ENCODE measurements at regions not wholly inside any gene's neighbourhood (a gene's known extent, or its start where the extent isn't known, plus 50 kb on each side); places are given as distances from the start of the nearest gene placed in this dataset.
A peak's percentile ranks its signal among the peaks of the same experiment; 100 is the strongest.

DNA sequence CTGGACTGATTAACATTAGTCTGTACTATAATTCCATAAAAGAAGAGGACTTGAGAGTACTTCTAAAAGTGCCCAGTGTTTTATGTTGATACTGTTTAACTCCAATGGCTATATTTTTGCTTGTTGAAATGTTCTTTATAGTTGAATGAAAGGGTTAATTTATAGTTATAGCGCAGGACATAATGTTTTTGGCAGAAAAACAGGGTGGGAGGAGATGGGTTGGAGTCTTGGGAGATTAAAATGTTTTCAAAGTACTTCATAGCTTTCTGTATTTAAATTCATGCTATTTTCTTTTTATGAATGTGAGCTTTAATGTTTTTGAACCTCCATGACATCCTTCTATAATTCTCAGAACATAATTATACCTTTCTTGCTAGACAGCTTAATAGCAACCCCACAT lies 108.2 kb downstream of the CNTN3 start:
- DNase-seq = no peak

DNA sequence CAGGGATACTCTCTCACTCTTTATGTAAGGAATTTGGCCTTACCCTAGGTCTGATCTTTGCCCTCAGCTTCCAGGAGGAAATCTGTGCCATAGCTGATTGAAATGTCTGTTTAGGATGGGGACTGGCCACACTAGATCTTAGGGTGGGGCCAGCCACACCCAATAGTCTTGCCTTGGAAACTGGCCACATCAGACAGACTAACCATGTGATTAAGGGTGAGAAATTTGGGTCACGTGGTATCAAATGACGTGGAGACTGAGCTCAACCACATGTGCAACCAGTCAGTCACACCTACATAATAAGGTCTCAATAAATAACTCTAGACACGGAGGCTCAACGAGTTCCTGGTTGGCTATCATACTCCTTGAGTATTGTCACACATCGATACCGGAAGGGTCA lies 113.5 kb downstream of the CNTN3 start:
- DNase-seq = no peak

GRCh38 chr3:74500257-74500656 lies 114.2 kb downstream of the CNTN3 start:
- no peak for DNase-seq

DNA sequence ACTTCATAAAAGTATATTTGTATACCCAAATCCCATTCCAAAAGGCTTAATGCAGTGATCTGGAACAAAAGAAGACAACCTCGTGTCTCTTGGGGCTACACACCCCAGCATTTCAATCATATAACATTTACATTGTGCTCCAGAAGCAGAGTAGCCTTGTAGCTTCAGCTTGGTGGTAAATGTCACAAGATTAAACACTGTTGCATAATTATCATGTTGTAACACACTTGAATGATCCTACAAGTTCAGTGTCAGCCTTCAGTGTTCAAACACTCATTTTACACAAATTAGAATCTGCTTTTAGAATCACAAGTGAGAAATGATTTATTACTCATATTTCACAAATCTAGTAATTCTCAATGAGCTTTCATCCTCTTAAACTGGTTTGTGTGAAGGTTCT lies 122.6 kb downstream of the CNTN3 start:
- no peak for DNase-seq

- DNase-seq = peak; percentile 71
Measured at GRCh38 chr3:74489050-74489792, 125.2 kb downstream of the CNTN3 start.

GRCh38 chr3:74479915-74480314 lies 134.5 kb downstream of the CNTN3 start:
- no peak for DNase-seq

GRCh38 chr3:74470313-74470712 lies 144.1 kb downstream of the CNTN3 start:
- DNase-seq = no peak

DNA sequence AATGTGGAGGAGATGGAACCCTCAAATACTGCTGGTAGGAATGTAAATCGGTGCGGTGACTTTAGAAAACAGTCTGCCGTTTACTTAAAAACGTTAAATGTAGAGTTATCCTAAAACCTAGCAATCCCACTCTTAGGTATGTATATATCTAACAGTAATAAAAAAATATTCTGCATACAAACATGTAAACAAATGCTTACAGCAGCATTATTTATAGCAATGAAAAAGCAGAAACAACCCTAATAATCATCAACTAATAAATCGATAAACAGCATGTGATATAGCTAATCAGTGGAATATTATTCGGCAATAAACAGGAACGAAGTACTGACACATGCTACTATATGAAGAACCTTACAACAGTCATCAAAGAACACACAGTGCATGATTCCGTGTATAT lies 144.7 kb downstream of the CNTN3 start:
- DNase-seq = no peak

DNA sequence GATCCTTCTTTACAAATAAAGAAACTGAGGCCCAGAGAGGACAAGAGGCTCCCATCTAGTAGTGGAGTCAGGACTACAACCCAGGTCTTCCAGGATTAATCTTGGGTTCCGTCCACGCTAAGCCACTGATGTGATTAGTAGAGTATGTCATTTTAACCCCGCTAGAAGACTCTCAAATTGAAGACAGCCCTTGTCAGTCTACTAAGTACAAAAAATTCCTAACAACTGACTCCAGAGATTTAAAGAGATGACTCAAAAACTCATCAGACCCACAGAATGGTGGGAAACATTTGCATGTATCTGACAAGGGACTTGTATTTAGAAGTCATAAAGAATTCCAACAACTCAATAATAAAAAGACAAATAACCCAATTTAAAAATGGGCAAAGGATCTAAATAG lies 145.3 kb downstream of the CNTN3 start:
- peak; percentile 84 for DNase-seq

DNA sequence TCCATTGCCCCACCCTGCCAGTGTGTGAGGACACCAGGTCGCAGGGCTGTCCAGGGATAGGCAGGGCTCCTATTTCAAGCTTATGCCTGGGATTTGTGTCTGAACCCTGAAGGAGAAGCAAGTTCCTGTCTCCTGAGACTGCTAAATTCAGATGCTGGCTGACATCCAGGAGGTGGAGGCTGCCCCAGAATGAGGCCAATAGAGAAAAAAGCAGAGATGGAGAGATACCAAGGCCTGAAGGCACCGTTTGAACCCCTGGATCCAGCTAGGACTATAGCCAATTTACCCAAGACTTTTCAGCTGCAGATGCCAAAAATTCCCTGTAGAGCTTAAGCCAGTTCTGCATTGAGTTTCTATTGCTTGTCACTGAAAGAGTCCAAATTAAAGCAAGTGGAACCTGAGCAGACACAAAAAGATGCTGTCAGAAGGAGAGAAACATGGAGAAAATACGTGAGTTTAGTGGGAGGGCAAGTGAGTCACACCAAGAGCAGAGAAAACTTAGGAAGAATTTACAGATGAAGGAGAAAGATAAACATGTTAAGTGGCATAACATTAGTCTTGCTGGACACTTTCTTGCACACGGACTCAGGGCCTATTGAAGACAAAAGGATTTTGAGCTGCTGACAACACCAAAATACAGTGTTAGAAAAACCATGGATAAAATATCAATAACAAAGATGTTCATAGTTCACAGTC lies 148.6 kb downstream of the CNTN3 start:
- peak; percentile 62 for DNase-seq

DNA sequence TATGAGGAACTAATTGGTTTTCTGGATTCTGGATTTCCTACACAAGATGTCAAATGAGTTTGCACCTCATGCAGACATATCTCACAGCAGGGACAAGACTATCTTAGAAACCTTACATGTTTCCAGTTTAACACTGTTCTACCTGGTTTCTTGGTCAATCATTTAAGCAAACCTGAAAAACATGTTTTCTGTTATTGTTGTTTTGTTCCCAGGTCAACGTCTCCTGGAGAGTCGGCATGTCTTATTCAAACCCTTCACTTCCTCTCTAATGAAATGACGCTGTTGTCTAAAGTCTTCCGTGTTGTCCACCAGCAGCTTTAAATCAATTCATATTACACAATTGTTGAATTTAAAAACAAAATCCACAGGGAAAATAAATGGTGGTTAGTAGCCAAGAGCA lies 150.9 kb downstream of the CNTN3 start:
- DNase-seq = no peak

GRCh38 chr3:74456166-74456565 lies 158.3 kb downstream of the CNTN3 start:
- DNase-seq = no peak

DNA sequence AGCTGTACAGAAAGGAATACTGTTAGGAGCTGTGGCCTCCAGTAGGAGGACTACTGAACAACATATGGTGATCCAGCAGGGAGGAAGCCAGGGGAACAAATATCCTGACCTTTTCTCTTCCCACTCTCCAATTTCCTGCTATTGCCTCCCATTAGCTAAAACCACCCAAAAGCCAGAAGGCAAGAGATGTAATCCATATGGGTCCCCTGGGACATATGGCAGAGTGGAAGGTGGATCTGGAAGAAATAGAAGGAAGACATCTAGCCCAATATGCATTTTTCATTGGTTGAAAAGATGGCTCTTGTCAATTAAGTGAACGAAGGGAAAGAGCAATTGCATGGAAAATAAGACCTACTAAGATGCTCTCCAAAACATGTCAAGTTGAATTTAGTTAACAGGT lies 167.2 kb downstream of the CNTN3 start:
- DNase-seq = no peak

- DNase-seq = peak; percentile 20
Measured at GRCh38 chr3:74445541-74445940, 168.9 kb downstream of the CNTN3 start.

- DNase-seq = peak; percentile 51
Measured at GRCh38 chr3:74443102-74443501, 171.4 kb downstream of the CNTN3 start.

DNA sequence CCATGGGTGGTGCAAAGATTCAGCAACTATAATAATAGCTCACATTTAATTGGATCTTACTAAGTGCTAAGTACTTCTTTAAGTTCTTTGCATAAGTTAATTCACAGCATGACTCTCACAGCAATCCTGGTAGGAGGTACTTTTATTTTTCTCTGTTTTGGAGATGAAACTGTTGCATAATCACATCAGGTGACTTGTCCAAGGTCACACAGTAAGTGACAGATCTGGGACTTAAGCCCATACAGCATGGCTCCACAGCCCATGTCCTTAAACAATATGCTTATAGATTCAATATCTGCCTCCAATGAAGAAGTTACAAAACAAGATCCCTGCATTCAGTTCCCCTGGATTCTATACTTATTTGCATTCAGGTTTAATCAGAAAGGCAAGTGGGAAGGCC lies 171.8 kb downstream of the CNTN3 start:
- DNase-seq = no peak

DNA sequence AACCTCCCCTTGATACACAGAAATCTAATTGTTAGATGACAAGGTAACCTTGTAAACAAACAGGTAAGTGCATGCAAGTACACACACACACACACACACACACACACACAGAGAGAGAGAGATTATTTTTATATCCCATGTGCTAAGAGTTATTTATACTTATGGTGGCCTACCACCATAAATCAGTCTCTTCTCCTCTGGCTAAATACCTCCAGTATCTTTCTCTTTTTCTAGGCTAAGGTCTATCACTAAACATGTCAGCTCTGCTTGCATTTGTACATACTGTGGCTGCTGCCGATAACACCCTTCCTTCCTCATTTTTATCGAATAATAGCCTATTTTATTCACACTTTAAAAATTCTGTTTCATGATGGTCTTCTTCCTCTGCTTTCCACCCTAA lies 172.4 kb downstream of the CNTN3 start:
- DNase-seq = no peak

DNA sequence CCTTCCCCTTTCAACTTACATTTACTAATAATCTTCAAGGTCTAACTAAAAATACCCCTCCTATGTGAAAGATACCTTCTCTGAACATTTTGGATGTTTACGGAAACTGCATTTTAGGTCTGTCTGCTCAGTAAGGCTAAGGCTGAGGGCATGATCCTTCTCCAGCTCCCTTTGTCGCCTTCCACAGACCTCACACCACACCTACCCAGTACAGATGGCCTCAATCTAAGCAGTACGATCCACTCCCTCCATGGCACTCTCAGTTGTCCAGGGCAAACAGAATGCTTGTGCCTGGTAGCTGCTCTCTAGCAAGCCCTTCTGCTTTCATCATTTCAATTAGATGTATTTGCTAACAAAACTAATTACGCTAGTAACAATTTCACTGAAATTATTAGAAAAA lies 178.3 kb downstream of the CNTN3 start:
- no peak for DNase-seq

- peak; percentile 4 for DNase-seq
Measured at GRCh38 chr3:74435631-74436030, 178.8 kb downstream of the CNTN3 start.

DNA sequence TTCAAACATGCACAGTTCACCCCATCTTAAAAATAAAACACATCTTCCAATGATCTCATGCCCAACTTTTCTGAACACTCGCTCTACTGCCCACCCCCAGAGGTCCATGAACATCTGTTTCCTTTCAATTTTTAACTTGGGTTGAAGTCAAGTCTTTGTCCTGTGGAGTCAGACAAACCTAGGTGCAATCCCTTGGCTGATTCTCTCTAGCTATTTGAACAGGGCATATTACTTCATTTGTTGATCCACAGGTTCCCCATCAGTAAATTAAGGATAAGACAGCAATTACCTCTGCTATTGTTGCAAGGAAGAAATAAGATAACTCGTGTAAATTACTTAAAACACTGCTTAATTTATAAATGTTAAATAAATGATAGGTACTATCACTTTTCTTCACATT lies 180.1 kb downstream of the CNTN3 start:
- no peak for DNase-seq

DNA sequence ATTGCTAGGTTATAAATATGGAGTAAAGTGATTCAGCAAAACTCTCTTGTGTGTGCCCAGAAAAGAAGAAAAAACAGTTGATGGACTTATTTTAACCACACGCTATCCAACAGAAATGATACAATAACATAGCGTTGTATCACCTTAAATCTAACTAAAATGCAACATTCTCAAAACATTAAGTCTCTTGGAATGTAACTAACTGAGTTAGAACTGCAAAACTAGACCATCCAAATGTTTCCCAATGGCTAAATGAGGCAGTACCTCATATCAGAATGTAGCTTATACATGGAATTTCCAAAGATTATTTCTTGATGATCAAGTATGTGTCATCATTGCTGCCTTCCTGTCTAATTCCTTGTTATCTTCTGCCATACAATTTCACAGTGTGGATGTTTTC lies 187.9 kb downstream of the CNTN3 start:
- peak; percentile 85 for DNase-seq

DNA sequence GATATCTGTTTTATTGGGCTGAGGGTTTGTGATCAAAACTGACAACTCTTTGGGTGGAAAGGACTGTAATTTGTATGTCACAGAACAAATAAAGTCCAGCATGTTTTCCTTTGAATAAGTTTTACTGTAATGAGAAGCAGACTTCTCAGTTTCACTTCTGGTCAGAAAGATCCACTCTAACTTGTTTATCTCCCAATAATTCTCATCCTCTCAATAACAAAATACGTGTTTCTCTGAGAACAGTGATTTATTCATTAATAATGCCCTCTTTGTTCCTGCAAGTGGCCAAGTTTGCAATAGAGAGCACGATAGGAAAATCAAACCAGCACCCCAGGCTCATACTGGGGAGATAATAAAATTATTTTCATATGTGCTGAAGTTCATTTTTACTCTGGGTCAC lies 190.6 kb downstream of the CNTN3 start:
- DNase-seq = no peak

DNA sequence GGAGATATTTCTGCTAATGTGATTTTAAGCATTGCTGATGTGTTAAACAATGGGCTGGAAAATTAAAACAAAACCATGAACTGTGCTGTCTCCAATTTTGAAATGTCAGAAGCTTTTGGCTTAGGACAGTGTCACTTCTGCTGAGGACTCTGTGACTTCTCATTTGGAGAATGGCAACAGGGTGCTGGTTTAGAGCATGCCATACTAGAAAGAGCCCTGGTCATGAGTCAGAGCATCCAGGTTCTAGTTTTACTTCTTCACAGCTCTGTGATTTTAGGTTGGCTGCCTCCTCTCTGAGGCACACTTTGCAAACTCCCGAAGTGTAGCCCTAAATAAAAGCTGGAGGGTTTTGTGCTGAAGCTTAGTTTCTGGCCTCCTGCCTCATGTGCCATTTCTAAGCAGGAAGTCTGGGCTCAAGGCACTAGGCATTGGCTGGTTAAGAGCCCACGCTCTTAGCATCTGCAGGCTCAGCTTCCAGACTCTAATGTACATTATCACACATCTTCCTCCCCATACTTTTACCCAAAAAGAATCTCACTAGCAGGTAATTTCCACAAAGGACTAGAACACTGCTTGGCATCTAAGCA lies 193.8 kb downstream of the CNTN3 start:
- no peak for DNase-seq

DNA sequence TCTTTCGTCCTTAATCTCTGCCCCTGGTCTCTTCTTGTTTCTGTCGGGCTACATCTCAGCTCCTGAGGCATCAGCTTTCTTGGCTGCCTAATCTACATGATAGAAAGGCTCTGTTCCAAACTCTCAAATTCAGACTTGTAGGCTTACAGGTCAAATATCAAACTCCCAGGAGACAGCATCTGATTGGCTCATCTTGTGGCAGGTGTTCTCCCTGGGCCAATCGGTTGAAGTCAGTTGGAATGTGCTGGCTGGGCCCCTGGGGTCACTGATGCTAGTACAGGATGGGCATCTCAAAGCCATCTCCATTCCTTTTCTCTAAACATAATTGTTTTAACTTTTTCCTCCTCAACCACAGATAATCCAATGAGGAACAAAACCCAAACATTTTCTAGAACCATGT lies 198.7 kb downstream of the CNTN3 start:
- no peak for DNase-seq

Data from fibroblast of skin of right quadriceps (primary cell).